ENCODE measurements at regions not wholly inside any gene's neighbourhood (a gene's known extent, or its start where the extent isn't known, plus 50 kb on each side); places are given as distances from the start of the nearest gene placed in this dataset.

GRCh38 chr14:98411154-98411553, 860.8 kb downstream of the BCL11B start:
- no peak for TF ChIP-seq EZH2phosphoT487 (IDR thresholded peaks at IDR 0.05; ENCODE audit: insufficient read depth, low read depth)
- TF ChIP-seq EZH2 (IDR thresholded peaks at IDR 0.05; ENCODE audit: insufficient read depth, poor library complexity, severe bottlenecking): no peak

Data from GM23248 (cell line).